Keratinocyte (primary cell): ENCODE measurements at regions not wholly inside any gene's neighbourhood (a gene's known extent, or its start where the extent isn't known, plus 50 kb on each side); places are given as distances from the start of the nearest gene placed in this dataset.

Experiments used
- DNase-seq: peaks from one replicate; pipeline ENCODE4 v3.0.0-alpha.2; 2011; ENCODE audit warnings: low read depth, missing footprints, low spot score
- FAIRE-seq: peaks from 2 replicates; lab custom pipeline; 2011; peaks lifted over from hg19 to GRCh38; lab: Jason Lieb, UNC
- H2AFZ ChIP-seq: 2 replicates; pipeline ENCODE4 v1.6.0; 2012; ENCODE audit warnings: low read length, control low read depth, inconsistent platforms; ENCODE audit not compliant: control insufficient read depth
- H3K27ac ChIP-seq: 2 replicates; pipeline ENCODE4 v1.5.1; 2011; ENCODE audit warnings: low read length; ENCODE audit not compliant: control insufficient read depth, insufficient read depth
- H3K27me3 ChIP-seq: 3 replicates; pipeline ENCODE4 v1.6.0; 2011; ENCODE audit warnings: low read length; ENCODE audit not compliant: control insufficient read depth, insufficient read depth; ENCODE audit errors: extremely low read depth
- H3K36me3 ChIP-seq, 2 experiments: 2 replicates in 1 of 2; 3 replicates in 1 of 2; pipeline ENCODE4 v1.5.1; 2011; ENCODE audit warnings: low read length in 2 of 2, mild to moderate bottlenecking in 1 of 2; ENCODE audit not compliant: control insufficient read depth in 2 of 2, insufficient read depth in 2 of 2; ENCODE audit errors: extremely low read depth in 1 of 2
- H3K4me1 ChIP-seq: 3 replicates; pipeline ENCODE4 v1.5.1; 2011; ENCODE audit warnings: low read length; ENCODE audit not compliant: control insufficient read depth, insufficient read depth; ENCODE audit errors: extremely low read depth
- H3K4me2 ChIP-seq: 3 replicates; pipeline ENCODE4 v1.6.0; 2011; ENCODE audit warnings: low read depth, low read length; ENCODE audit not compliant: control insufficient read depth, insufficient read depth; ENCODE audit errors: extremely low read depth
- H3K4me3 ChIP-seq, 3 experiments: fragments of 200-600 bp in 1 of 3; sonication (generic) in 1 of 3; 2 replicates in 2 of 3; 3 replicates in 1 of 3; pipeline ENCODE4 v1.5.1; 2011 to 2016; ENCODE audit warnings: low read length in 3 of 3, mild to moderate bottlenecking in 3 of 3, control low read depth in 2 of 3, inconsistent platforms in 1 of 3, low read depth in 1 of 3, mixed read lengths in 1 of 3, mixed run types in 1 of 3, moderate library complexity in 1 of 3; ENCODE audit not compliant: control insufficient read depth in 2 of 3, insufficient read depth in 2 of 3; ENCODE audit errors: extremely low read depth in 1 of 3
- H3K79me2 ChIP-seq: 2 replicates; pipeline ENCODE4 v1.6.0; 2012; ENCODE audit warnings: low read length; ENCODE audit not compliant: control insufficient read depth, insufficient read depth
- H3K9ac ChIP-seq: 3 replicates; pipeline ENCODE4 v1.6.0; 2011; ENCODE audit warnings: low read length; ENCODE audit not compliant: control insufficient read depth, insufficient read depth; ENCODE audit errors: extremely low read depth
- H3K9me1 ChIP-seq: 3 replicates; pipeline ENCODE4 v1.6.0; 2011; ENCODE audit warnings: low read length; ENCODE audit not compliant: control insufficient read depth, insufficient read depth; ENCODE audit errors: extremely low read depth
- H3K9me3 ChIP-seq: 2 replicates; pipeline ENCODE4 v1.5.1; 2012; ENCODE audit warnings: low read depth, low read length; ENCODE audit not compliant: control insufficient read depth
- H4K20me1 ChIP-seq: 3 replicates; pipeline ENCODE4 v1.6.0; 2011; ENCODE audit warnings: low read length; ENCODE audit not compliant: control insufficient read depth, insufficient read depth; ENCODE audit errors: extremely low read depth
- EZH2 ChIP-seq: IDR thresholded peaks from one replicate; pipeline ENCODE4 v1.6.1; 2012; ENCODE audit warnings: inconsistent platforms, mild to moderate bottlenecking, low read length, moderate library complexity
- dilution Hi-C: fragments of 300-500 bp; cut with MboI; formaldehyde crosslinking; loops from one replicate; pipeline ENCODE4 v1.7.0; 2020; ENCODE audit warnings: low sequenced_read_pairs; ENCODE audit not compliant: extremely low pct_ligation_motif_present
- TF ChIP-seq, protein P1 (sequence below), 3 experiments: IDR thresholded peaks in 1 of 3; conservative IDR thresholded peaks in 1 of 3; optimal IDR thresholded peaks in 1 of 3; 2 replicates in 2 of 3; 3 replicates in 1 of 3; pipeline versions ENCODE3 to v1.5.1; 2011; ENCODE audit warnings: low read length in 3 of 3, mild to moderate bottlenecking in 3 of 3, moderate library complexity in 2 of 3, control low read depth in 1 of 3, inconsistent platforms in 1 of 3; ENCODE audit not compliant: insufficient read depth in 2 of 3; ENCODE audit errors: extremely low read depth in 1 of 3

DNA sequence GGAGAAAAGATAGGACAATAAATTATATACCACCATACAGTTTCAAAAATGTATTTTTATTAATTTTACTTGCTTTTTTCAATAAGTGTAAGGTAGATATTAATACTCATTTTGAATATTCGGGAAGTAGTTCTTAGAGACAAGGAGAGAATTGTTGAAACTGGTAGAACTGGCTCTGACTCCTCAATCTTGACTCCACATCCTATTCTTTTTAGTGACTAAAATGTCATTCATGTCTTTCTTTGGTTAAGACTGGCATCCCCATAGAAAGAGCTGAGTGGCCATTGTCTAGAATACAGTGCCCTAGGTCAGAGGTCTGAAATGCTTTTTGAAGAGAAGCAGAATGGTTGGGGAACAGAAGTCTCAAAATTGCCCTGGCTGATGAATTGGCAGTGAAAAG, 177.6 kb upstream of the LRIG3 start:
- Histone ChIP-seq H3K9me1 (no peaks in the 10 kb centered on the region), H3K9me3 (no peaks in the 10 kb centered on the region), H4K20me1 (no peaks in the 10 kb centered on the region), H3K36me3 (no peaks in the 10 kb centered on the region), H3K4me3 (no peak overlapping the region), H3K27me3 (no peaks in the 10 kb centered on the region), H3K4me2 (no peak overlapping the region), H3K4me1 (peaks cover 12% of the 10 kb centered on the region), H3K27ac (no peak overlapping the region), H3K9ac (no peak overlapping the region), H3K79me2 (no peaks in the 10 kb centered on the region), H2AFZ (no peak overlapping the region)
- FAIRE-seq (no peak), DNase-seq (no peak)
- dilution Hi-C loops: no loop called here
- no peak for TF ChIP-seq EZH2
- TF ChIP-seq, protein P1, sequence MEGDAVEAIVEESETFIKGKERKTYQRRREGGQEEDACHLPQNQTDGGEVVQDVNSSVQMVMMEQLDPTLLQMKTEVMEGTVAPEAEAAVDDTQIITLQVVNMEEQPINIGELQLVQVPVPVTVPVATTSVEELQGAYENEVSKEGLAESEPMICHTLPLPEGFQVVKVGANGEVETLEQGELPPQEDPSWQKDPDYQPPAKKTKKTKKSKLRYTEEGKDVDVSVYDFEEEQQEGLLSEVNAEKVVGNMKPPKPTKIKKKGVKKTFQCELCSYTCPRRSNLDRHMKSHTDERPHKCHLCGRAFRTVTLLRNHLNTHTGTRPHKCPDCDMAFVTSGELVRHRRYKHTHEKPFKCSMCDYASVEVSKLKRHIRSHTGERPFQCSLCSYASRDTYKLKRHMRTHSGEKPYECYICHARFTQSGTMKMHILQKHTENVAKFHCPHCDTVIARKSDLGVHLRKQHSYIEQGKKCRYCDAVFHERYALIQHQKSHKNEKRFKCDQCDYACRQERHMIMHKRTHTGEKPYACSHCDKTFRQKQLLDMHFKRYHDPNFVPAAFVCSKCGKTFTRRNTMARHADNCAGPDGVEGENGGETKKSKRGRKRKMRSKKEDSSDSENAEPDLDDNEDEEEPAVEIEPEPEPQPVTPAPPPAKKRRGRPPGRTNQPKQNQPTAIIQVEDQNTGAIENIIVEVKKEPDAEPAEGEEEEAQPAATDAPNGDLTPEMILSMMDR (optimal IDR thresholded peaks at IDR 0.05 in 1 of 3, IDR thresholded peaks at IDR 0.05 in 1 of 3, conservative IDR thresholded peaks at IDR 0.05 in 1 of 3; ENCODE audit: extremely low read depth in 1 of 3, insufficient read depth in 2 of 3, low read length in 3 of 3): no peak

DNA sequence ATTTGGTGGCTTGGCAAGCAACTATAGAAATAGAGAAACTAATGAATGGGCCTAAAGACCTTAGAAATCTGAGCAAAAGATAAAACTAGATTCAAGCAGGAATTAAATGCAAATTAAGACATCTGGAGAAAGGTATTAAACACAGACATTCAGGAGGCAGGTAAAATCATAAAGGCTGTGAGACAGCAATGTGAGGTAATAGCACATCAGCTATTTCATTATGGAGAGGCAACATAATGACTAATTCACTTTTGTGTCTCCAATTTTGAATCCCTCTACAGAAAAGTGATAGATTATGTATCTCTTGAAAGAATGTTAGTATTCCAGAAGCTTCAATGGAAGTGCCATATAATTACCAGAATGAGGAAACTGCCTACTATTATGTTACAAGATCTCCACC, 175.9 kb upstream of the LRIG3 start:
- no peak overlapping the region for H2AFZ ChIP-seq
- no peak overlapping the region for H3K4me2 ChIP-seq
- dilution Hi-C loops: no loop called here
- H3K9ac ChIP-seq: no peak overlapping the region
- no peaks in the 10 kb centered on the region for H3K9me1 ChIP-seq
- no peak for DNase-seq
- no peak for TF ChIP-seq EZH2
- TF ChIP-seq, protein P1 (optimal IDR thresholded peaks at IDR 0.05 in 1 of 3, IDR thresholded peaks at IDR 0.05 in 1 of 3, conservative IDR thresholded peaks at IDR 0.05 in 1 of 3; ENCODE audit: extremely low read depth in 1 of 3, insufficient read depth in 2 of 3, low read length in 3 of 3): no peak
- no peak overlapping the region for H3K4me3 ChIP-seq
- no peaks in the 10 kb centered on the region for H3K9me3 ChIP-seq
- no peak for FAIRE-seq
- no peaks in the 10 kb centered on the region for H3K27me3 ChIP-seq
- H3K79me2 ChIP-seq: no peaks in the 10 kb centered on the region
- no peaks in the 10 kb centered on the region for H3K36me3 ChIP-seq
- H3K27ac ChIP-seq: no peak overlapping the region
- peaks cover 12% of the 10 kb centered on the region for H3K4me1 ChIP-seq
- H4K20me1 ChIP-seq: no peaks in the 10 kb centered on the region
